H9 (cell line): ENCODE measurements at regions not wholly inside any gene's neighbourhood (a gene's known extent, or its start where the extent isn't known, plus 50 kb on each side); places are given as distances from the start of the nearest gene placed in this dataset.

Source experiments
- DNase-seq: peaks from one replicate; pipeline ENCODE4 v3.0.0-alpha.2; 2017
- H2AFZ ChIP-seq: one replicate; pipeline ENCODE4 v1.6.1; 2013; ENCODE audit warnings: mild to moderate bottlenecking, low read length, control low read depth, moderate library complexity
- H2AK5ac ChIP-seq: 2 replicates; pipeline ENCODE4 v1.6.1; 2013; ENCODE audit warnings: low read length, control low read depth, mixed read lengths; ENCODE audit not compliant: insufficient read length
- H2BK120ac ChIP-seq: one replicate; pipeline ENCODE4 v1.6.1; 2013; ENCODE audit warnings: low read depth, mild to moderate bottlenecking, low read length, control low read depth, inconsistent platforms; ENCODE audit not compliant: poor library complexity, severe bottlenecking
- H2BK12ac ChIP-seq: 2 replicates; pipeline ENCODE4 v1.6.1; 2013; ENCODE audit warnings: low read length, control low read depth, mixed read lengths, low read depth; ENCODE audit not compliant: insufficient read length
- H2BK15ac ChIP-seq: 2 replicates; pipeline ENCODE4 v1.6.1; 2013; ENCODE audit warnings: low read depth, low read length, control low read depth
- H2BK20ac ChIP-seq: one replicate; pipeline ENCODE4 v1.6.1; 2013; ENCODE audit warnings: low read depth, mild to moderate bottlenecking, low read length, control low read depth, inconsistent platforms; ENCODE audit not compliant: poor library complexity, severe bottlenecking
- H2BK5ac ChIP-seq: 2 replicates; pipeline ENCODE4 v1.6.1; 2013; ENCODE audit warnings: low read length, control low read depth, mixed read lengths; ENCODE audit not compliant: insufficient read length
- H3K14ac ChIP-seq: 2 replicates; pipeline ENCODE4 v1.6.1; 2013; ENCODE audit warnings: low read length, control low read depth; ENCODE audit not compliant: insufficient read depth
- H3K18ac ChIP-seq: 2 replicates; pipeline ENCODE4 v1.6.1; 2013; ENCODE audit warnings: low read depth, mild to moderate bottlenecking, mixed read lengths, low read length, control low read depth; ENCODE audit not compliant: insufficient read length
- H3K23ac ChIP-seq: 2 replicates; pipeline ENCODE4 v1.6.1; 2013; ENCODE audit warnings: low read length, control low read depth, mixed read lengths, low read depth; ENCODE audit not compliant: insufficient read length
- H3K23me2 ChIP-seq: 2 replicates; pipeline ENCODE4 v1.6.1; 2013; ENCODE audit warnings: low read depth, mild to moderate bottlenecking, mixed read lengths, low read length, control low read depth; ENCODE audit not compliant: insufficient read length, poor library complexity, severe bottlenecking
- H3K27ac ChIP-seq: 2 replicates; pipeline ENCODE4 v1.5.1; 2013; ENCODE audit warnings: low read length, control low read depth, mixed read lengths, low read depth; ENCODE audit not compliant: insufficient read length
- H3K27me3 ChIP-seq: 2 replicates; pipeline ENCODE4 v1.6.1; 2013; ENCODE audit warnings: low read length, control low read depth, inconsistent platforms; ENCODE audit not compliant: insufficient read depth
- H3K4ac ChIP-seq: 2 replicates; pipeline ENCODE4 v1.6.1; 2013; ENCODE audit warnings: low read depth, mild to moderate bottlenecking, control low read depth, inconsistent platforms, low read length, moderate library complexity
- H3K4me1 ChIP-seq: 2 replicates; pipeline ENCODE4 v1.6.1; 2013; ENCODE audit warnings: low read length, control low read depth, inconsistent platforms; ENCODE audit not compliant: insufficient read depth
- H3K4me2 ChIP-seq: 2 replicates; pipeline ENCODE4 v1.6.1; 2013; ENCODE audit warnings: low read length, control low read depth, mixed read lengths; ENCODE audit not compliant: insufficient read length, insufficient read depth
- H3K56ac ChIP-seq: 2 replicates; pipeline ENCODE4 v1.6.1; 2013; ENCODE audit warnings: low read depth, mild to moderate bottlenecking, mixed read lengths, low read length, control low read depth; ENCODE audit not compliant: insufficient read length
- H3K79me1 ChIP-seq: 2 replicates; pipeline ENCODE4 v1.6.1; 2013; ENCODE audit warnings: low read depth, mild to moderate bottlenecking, moderate library complexity, low read length, control low read depth, inconsistent platforms; ENCODE audit not compliant: insufficient read depth, poor library complexity, severe bottlenecking
- H3K79me2 ChIP-seq: 2 replicates; pipeline ENCODE4 v1.6.1; 2013; ENCODE audit warnings: low read length, control low read depth, inconsistent platforms; ENCODE audit not compliant: insufficient read depth
- H3K9ac ChIP-seq: 2 replicates; pipeline ENCODE4 v1.6.1; 2013; ENCODE audit warnings: low read length, control low read depth, mixed read lengths; ENCODE audit not compliant: insufficient read length; ENCODE audit errors: extremely low read depth
- H3K9me3 ChIP-seq: one replicate; pipeline ENCODE4 v1.6.1; 2013; ENCODE audit warnings: low read depth, low read length, inconsistent platforms; ENCODE audit not compliant: control insufficient read depth
- H3T11ph ChIP-seq: one replicate; pipeline ENCODE4 v1.6.1; 2013; ENCODE audit warnings: mild to moderate bottlenecking, low read length, control low read depth, inconsistent platforms
- H4K20me1 ChIP-seq: one replicate; pipeline ENCODE4 v1.6.1; 2013; ENCODE audit not compliant: control insufficient read depth, insufficient read length, insufficient read depth
- H4K5ac ChIP-seq: 2 replicates; pipeline ENCODE4 v1.6.1; 2013; ENCODE audit warnings: low read depth, mild to moderate bottlenecking, mixed read lengths, low read length, control low read depth; ENCODE audit not compliant: insufficient read length
- H4K8ac ChIP-seq: replicated peaks from 2 replicates; pipeline ENCODE4 v1.6.1; 2013; ENCODE audit warnings: low read length, control low read depth, mixed read lengths, low read depth; ENCODE audit not compliant: insufficient read length
- H4K91ac ChIP-seq: 2 replicates; pipeline ENCODE4 v1.6.1; 2013; ENCODE audit warnings: low read depth, mild to moderate bottlenecking, moderate library complexity, mixed read lengths, low read length, control low read depth; ENCODE audit not compliant: insufficient read length
- H3K27ac Mint-ChIP-seq, 3 experiments: 2 replicates in 2 of 3; 3 replicates in 1 of 3; pipeline ENCODE4 v1.8.0; 2020 to 2021; ENCODE audit warnings: mixed read lengths in 3 of 3, mild to moderate bottlenecking in 1 of 3, moderate library complexity in 1 of 3
- H3K27me3 Mint-ChIP-seq: 2 replicates; pipeline ENCODE4 v1.8.0; 2021; ENCODE audit warnings: low read depth, mild to moderate bottlenecking, moderate library complexity, mixed read lengths
- H3K36me3 Mint-ChIP-seq, 3 experiments: 2 replicates in 2 of 3; 3 replicates in 1 of 3; pipeline ENCODE4 v1.8.0; 2020 to 2021; ENCODE audit warnings: low read depth in 3 of 3, mixed read lengths in 3 of 3; ENCODE audit not compliant: insufficient read depth in 1 of 3
- H3K4me1 Mint-ChIP-seq, 2 experiments: 2 replicates each; pipeline ENCODE4 v1.8.0; 2020; ENCODE audit warnings: mixed read lengths in 2 of 2
- H3K4me3 Mint-ChIP-seq, 2 experiments: 2 replicates in 1 of 2; 3 replicates in 1 of 2; pipeline ENCODE4 v1.8.0; 2020 to 2021; ENCODE audit warnings: mild to moderate bottlenecking in 2 of 2, mixed read lengths in 2 of 2, moderate library complexity in 1 of 2
- H3K9me3 Mint-ChIP-seq, 2 experiments: 2 replicates in 1 of 2; 3 replicates in 1 of 2; pipeline ENCODE4 v1.8.0; 2020; ENCODE audit warnings: mild to moderate bottlenecking in 2 of 2, mixed read lengths in 2 of 2, moderate library complexity in 1 of 2
- WGBS: extraction: QIAGEN DNeasy Blood & Tissue Kit; methylation state at CpG from one replicate; pipeline ENCODE4 v1.1.7; 2013; ENCODE audit warnings: missing lambda C conversion rate, low lambda C conversion rate, mixed read lengths; ENCODE audit not compliant: insufficient read length; ENCODE audit errors: extremely low coverage; 5-methylcytosine and 5-hydroxymethylcytosine counted together
- TF ChIP-seq, protein P1 (sequence below): fragments of 200-600 bp; sonication (generic); conservative IDR thresholded peaks from 3 replicates; pipeline ENCODE4 v1.8.0; 2021; ENCODE audit warnings: antibody characterized with exemption, mild to moderate bottlenecking

DNA sequence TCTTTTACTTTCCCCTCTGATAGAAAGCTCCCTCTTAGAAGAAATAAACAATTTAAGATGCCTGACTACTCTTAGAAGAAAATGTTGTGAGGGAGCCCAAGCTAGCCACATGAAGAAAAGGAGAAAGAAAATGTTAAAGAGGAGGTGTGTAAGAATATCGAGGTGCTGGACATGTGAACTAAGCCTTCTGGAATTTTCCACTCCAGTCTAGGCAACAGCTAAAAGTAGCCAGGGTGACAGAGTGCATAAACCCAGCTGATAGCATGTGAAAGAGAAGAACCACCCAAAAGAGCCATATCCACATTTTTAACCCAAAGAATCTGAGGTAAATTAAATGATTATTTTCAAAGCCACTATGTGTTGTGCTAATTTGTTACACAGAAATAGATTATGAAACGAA is 1690.6 kb upstream of the LRRTM3 start:
- Histone ChIP-seq H3T11ph (no peak overlapping the region), H2BK12ac (no peak overlapping the region), H4K8ac (no peak overlapping the region), H2BK20ac (no peak overlapping the region), H2AFZ (no peak overlapping the region), H3K23ac (no peak overlapping the region), H2BK120ac (no peak overlapping the region), H3K4me2 (no peak overlapping the region), H4K5ac (no peak overlapping the region), H3K4ac (no peak overlapping the region), H3K27me3 (no peaks in the 10 kb centered on the region), H2AK5ac (no peak overlapping the region), H3K4me1 (peaks cover 3% of the 10 kb centered on the region; the same call in 1 of the 2 replicates), H3K14ac (no peak overlapping the region), H2BK15ac (no peak overlapping the region), H3K18ac (no peak overlapping the region), H3K56ac (no peak overlapping the region), H3K79me2 (no peaks in the 10 kb centered on the region), H2BK5ac (no peak overlapping the region), H3K27ac (no peak overlapping the region), H3K79me1 (no peaks in the 10 kb centered on the region), H3K23me2 (no peaks in the 10 kb centered on the region), H3K9ac (no peak overlapping the region), H3K9me3 (no peaks in the 10 kb centered on the region), H4K20me1 (no peaks in the 10 kb centered on the region), H4K91ac (no peak overlapping the region)
- H3K27ac Mint-ChIP-seq: no peak overlapping the region
- no CpG with 5 or more reads among the region's 2 CpGs for WGBS
- no peaks in the 10 kb centered on the region for H3K9me3 Mint-ChIP-seq
- H3K27me3 Mint-ChIP-seq: no peaks in the 10 kb centered on the region
- no peaks in the 10 kb centered on the region for H3K36me3 Mint-ChIP-seq
- TF ChIP-seq, protein P1, sequence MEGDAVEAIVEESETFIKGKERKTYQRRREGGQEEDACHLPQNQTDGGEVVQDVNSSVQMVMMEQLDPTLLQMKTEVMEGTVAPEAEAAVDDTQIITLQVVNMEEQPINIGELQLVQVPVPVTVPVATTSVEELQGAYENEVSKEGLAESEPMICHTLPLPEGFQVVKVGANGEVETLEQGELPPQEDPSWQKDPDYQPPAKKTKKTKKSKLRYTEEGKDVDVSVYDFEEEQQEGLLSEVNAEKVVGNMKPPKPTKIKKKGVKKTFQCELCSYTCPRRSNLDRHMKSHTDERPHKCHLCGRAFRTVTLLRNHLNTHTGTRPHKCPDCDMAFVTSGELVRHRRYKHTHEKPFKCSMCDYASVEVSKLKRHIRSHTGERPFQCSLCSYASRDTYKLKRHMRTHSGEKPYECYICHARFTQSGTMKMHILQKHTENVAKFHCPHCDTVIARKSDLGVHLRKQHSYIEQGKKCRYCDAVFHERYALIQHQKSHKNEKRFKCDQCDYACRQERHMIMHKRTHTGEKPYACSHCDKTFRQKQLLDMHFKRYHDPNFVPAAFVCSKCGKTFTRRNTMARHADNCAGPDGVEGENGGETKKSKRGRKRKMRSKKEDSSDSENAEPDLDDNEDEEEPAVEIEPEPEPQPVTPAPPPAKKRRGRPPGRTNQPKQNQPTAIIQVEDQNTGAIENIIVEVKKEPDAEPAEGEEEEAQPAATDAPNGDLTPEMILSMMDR: no peak
- DNase-seq: no peak
- H3K4me1 Mint-ChIP-seq: peaks cover 12% of the 10 kb centered on the region in 2 experiments
- no peak overlapping the region for H3K4me3 Mint-ChIP-seq
